HT-29 (cell line): ENCODE measurements at regions not wholly inside any gene's neighbourhood (a gene's known extent, or its start where the extent isn't known, plus 50 kb on each side); places are given as distances from the start of the nearest gene placed in this dataset.

ENCODE experiments used
- DNase-seq: peaks from one replicate; pipeline ENCODE4 v3.0.0-alpha.2; 2015; ENCODE audit warnings: low spot score

DNA sequence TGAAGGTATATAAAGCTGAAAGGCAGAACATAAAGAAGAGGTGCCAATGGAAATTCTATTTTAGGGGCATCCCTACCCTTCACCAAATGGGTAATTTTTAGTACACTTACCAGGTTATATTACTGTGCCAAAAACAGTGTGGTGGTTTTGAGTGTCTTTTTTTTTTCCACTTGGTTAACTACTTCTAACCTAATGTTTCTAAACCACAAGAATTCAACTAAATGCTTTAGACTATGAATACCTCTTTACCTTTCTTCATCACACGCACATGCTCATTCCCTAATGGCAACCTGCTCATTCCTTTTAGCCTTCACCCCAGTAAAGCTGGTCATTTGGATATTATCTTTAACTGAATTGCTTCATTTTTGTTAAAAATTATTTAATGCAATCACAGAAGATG, 215.6 kb downstream of the PIK3R1 start:
- no peak for DNase-seq

- DNase-seq = no peak
These were observed 216.2 kb downstream of the PIK3R1 start for GRCh38 chr5:68431601-68432337.

DNA sequence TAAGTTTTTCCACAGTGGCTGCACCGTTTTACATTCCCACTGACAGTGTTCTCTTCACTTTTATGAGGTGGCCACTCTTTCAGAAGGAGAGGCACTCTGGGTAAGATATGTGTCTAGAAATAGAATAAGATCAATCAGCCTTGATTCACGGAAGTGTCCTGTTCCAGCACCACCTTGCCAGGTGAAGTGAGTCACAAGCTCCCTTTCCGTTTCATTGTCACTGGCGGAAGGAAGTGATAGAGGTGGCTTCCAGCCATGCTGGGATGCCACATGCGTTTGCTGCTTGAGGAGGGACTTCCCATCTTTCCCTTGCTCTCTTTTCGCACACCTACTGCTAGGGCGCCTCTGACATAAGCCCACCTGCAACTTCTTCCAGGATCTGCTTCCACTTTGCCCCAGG, 217.1 kb downstream of the PIK3R1 start:
- DNase-seq = peak; percentile 44

DNA sequence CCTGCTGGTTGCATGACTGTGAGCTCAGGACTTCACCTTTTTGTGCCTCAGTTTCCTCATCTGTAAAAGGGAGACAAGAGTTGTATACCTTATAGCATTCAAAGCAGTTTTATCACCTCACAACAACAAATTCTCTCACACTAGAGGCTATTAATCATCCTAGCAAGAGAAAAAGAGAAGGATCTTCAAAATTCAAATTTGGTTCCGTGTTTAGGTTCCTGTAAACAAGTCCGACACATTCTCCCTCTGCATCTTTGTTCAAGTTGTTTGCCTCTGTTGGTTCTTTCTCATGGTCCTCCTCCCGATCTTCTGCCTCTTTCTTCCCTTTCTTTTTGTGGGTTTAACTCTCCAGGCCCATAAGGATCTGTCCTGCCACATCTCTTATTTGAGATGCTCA, 218.0 kb downstream of the PIK3R1 start:
- no peak for DNase-seq

DNA sequence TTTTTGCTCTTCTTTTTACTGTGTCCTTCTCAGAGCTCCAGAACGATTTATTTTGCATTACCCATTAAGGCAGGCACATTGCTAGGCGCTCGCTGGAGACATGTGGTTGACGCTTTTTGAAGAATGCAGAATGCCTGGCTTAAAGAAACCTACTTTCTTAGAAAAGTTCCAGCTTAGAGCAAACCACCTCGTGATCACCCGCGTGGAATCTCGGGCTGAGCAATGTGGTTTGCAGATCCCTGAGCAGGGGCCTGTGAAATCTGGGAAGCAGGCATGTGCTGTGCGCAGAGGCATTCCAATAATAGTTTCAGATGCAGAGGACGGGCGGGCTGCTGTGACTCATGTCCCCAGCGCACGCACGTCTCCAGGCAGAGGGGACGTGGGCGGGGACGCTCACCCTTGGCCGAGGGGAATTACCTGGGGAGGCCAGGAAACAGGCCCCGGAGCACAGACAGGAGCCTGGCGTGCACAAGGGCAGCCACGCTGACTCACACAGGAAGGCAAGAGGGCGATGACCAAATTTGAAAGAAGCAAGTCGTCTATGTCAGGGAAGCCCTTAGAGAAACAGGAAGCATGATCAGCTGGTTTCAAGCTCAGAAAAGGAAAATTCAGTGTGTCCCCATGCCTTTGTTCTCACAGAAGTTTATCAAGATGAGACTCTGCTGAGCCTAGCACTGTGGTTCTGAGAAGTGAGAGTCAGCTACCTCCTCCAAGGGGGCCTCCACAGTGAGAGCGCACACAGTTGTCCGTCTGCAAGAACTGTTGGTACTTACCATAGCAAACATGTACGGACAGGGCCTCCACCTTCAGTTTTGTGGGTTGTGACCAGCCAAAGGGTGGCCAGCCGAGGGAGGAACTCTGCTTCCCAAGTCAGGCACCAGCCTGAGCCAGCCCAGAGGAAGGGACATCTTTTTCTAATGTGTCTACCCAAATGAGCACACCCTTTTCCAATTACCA, 218.6 kb downstream of the PIK3R1 start:
- DNase-seq = peak; percentile 92

- no peak for DNase-seq
These were observed 220.1 kb downstream of the PIK3R1 start for GRCh38 chr5:68435611-68436010.

DNA sequence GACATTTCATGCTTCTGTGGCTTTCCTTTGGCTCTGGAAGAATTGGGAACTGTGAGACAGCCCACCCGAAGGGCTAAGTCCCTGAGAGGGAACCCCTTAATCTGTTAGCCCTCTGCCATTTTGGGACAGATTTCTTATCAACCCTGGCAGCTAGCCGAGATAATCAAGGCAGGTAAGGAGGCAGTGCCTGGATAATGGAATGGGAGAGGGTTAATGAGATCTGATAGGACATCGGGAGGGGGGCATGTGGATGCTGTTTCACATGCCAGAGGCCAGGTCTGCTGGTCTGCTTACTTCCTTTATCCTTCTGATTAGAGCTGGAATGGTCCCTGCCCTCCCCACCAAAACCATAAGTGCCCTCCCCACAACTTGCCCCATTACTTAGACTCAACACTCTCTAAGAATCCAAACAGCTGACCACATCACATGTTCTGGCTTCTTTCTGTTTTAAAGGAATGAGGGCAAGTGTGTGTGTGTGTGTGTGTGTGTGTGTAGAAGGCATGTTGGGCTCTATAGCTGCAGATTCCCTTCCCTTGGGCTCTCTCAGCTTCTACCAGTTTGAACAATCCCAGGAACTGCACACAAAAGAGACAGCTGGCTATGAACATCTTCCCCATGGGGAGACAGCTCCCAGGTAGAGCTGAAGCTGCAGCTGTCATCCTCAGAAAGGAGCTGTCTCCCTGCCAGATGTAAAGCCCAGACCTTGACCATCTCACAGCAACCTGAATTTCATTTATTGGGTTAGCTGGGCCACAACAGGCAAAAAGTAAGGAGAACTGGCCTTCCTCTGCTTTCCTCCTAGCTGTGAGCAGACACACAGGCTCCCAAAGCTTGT, 221.3 kb downstream of the PIK3R1 start:
- DNase-seq = no peak

DNA sequence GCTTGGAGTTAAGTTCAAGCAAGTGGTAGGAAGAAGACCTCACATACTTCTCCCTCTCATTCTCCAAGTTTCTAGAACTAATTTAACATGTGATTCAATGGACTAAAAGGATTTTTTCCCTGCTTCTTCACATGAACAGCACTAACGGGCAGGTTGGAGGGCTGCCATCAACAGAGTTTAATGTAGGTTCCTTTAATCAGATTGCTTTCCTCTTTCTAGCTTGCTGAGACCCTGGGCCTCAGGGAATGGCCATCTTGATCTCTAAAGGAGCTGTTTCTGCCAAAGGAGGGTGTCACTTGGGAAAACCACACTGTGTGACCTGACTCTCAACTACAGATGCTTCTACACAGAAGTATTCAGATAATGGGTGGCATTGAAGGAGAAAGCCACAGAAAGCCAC, 223.3 kb downstream of the PIK3R1 start:
- DNase-seq = no peak

GRCh38 chr5:68440245-68440644, 224.7 kb downstream of the PIK3R1 start:
- DNase-seq = no peak

DNA sequence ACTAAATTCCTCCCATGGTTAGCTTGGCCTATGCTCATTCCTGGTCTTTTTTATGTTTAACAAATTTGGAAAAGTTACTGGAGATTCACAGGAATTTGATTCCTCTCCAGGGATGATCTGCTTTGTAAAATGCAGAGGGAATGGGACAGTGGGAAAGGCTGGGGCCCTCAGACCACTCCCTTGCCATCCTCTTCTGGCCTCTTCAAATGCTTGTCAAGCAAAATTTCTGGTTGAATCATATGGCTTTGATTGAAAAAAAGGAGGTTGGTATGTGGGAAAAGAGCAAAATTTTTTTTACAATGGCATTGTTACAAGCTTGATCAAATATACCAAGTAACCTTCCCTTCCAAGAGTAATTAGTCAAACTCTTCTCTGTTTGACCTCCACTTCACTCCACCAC, 225.1 kb downstream of the PIK3R1 start:
- DNase-seq = no peak

DNA sequence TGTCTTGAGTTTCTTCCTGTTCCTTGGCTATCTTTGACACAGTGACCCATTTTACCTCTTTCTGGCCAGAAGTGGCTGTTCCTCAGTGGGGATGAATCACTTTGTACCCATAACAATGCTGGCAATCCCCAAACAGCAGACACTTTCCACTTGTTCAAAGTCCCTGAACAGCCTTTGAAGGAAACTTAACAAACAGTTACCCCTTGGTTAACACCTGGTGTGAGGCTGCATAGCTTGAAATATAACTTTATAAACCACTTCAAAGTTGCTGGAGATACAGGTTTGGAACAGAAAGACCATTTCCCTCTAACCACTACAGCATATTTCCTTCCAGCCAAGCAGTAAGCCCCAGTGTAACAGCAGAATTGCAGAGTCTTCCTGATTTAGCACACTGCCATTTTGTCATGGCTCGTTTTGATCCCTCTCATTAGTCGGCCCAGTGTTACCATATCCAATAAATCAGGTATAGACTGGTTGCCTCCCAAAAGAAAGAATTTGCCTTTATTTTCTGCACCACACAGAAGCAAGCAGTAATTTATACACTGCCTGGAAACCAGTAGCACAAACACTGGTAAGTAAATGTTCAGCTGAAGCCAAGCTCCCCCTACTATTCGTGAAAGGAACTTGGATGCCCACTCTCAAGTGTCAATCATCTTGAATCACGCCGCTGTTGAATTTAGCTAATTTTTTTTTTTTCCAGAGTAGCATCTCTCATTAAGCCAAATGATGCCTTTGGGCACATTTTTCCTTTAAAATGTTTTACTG, 225.9 kb downstream of the PIK3R1 start:
- no peak for DNase-seq

DNA sequence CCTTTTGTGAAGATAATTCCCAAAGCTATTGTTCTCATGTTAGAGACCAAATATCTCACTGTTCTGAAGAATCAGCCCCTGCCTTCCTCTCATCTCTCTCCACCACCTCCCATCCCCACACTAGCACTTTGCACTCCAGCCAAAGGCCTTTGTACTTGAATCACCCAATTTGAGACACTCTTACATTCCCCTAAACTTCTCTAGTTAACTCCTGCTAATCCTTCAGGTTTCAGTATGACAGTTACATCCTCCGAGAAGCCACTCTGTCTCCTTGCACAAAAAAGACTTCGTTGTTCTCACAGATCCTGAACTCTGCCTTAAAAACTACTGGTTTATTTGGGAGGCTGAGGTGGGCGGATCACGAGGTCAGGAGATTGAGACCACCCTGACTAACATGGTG, 227.5 kb downstream of the PIK3R1 start:
- no peak for DNase-seq

GRCh38 chr5:68444048-68444447, 228.5 kb downstream of the PIK3R1 start:
- DNase-seq = no peak

GRCh38 chr5:68444833-68445232, 229.3 kb downstream of the PIK3R1 start:
- no peak for DNase-seq

GRCh38 chr5:68445257-68446069, 229.9 kb downstream of the PIK3R1 start:
- DNase-seq = no peak

DNA sequence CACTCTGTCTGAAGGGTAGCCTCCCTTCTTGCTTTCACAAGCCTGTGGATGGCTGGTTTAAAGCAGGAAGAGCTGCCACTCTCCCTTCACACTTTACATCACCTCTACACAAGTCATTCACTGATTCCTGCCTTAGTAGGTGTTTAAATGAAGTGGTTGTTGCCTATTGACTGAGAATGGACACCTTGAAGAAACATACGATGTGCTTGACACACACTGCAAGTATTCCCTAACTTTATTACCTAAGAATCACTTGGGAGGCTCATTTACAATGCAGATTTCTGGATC, 230.5 kb downstream of the PIK3R1 start:
- no peak for DNase-seq

GRCh38 chr5:68446487-68446894, 230.9 kb downstream of the PIK3R1 start:
- DNase-seq = no peak

DNA sequence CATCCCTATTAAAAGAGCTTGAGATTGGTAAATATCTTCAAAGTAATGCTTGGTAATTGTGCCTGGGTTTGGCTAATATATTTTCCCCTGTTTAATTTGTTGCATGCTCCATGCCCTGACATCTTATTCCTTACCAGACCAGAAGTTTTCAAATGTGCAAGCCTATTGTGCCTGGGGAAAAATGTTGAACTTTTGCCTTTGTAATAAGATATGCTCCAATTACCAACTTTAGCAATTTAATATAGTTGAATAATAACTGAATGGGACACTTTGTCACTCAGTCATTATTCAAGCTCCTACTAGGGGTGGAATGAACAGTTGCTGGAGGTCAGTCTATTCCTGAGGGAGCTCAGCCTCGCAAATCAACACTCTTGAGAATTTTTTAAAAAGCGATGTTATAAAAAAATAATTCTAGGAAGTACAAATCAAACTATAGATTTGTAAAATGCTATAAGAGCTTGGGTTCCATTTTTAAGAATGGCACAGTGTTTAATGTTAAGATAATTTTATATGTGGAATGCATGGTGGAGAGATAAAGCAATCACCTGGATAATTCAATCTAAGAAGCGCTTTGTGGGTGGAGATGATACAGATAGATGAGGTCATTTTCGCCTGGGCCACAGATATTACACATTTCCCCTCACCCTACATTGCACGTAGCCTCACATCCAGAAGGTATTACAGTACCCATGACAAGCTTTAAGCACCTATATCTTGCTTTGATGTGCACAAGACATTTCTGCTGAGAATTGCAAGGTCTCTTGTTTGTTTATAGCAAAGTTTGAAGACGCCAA, 231.8 kb downstream of the PIK3R1 start:
- no peak for DNase-seq

GRCh38 chr5:68449380-68449779, 233.8 kb downstream of the PIK3R1 start:
- DNase-seq = no peak
